Progenitor cell of endocrine pancreas (in vitro differentiated cells): ENCODE measurements at regions not wholly inside any gene's neighbourhood (a gene's known extent, or its start where the extent isn't known, plus 50 kb on each side); places are given as distances from the start of the nearest gene placed in this dataset.
"Not testable (repeated sequence)": the region's sequence is repeated elsewhere in the genome, so short reads cannot be mapped to it uniquely, and the experiment has no call there.

Experiments
- DNase-seq: peaks from one replicate; pipeline ENCODE4 v3.0.0; 2021; ENCODE audit warnings: low spot score; ENCODE audit not compliant: unreplicated experiment
- H3K27ac Mint-ChIP-seq: 2 replicates; pipeline ENCODE4 v1.8.0; 2021; ENCODE audit warnings: mild to moderate bottlenecking, moderate library complexity, mixed read lengths
- H3K27me3 Mint-ChIP-seq: 2 replicates; pipeline ENCODE4 v1.8.0; 2021; ENCODE audit warnings: mixed read lengths
- H3K36me3 Mint-ChIP-seq: 2 replicates; pipeline ENCODE4 v1.8.0; 2022; ENCODE audit warnings: mixed read lengths; ENCODE audit not compliant: insufficient read depth
- H3K4me1 Mint-ChIP-seq: 2 replicates; pipeline ENCODE4 v1.8.0; 2021; ENCODE audit warnings: low read depth, mixed read lengths
- H3K4me3 Mint-ChIP-seq: 2 replicates; pipeline ENCODE4 v1.8.0; 2021; ENCODE audit warnings: low read depth, mild to moderate bottlenecking, moderate library complexity, mixed read lengths
- H3K9me3 Mint-ChIP-seq: 2 replicates; pipeline ENCODE4 v1.8.0; 2021; ENCODE audit warnings: low read depth, mixed read lengths
- CTCF ChIP-seq: fragments of 200-600 bp; sonication (generic); IDR thresholded peaks from one replicate; pipeline ENCODE4 v1.5.0; 2021; ENCODE audit warnings: antibody characterized with exemption, mild to moderate bottlenecking; ENCODE audit not compliant: unreplicated experiment

GRCh38 chr9:30597608-30598007 is 1786.8 kb upstream of the ACO1 start:
- DNase-seq, result no peak
- Mint-ChIP-seq H3K27me3 (no peaks in the 10 kb centered on the region), H3K9me3 (no peaks in the 10 kb centered on the region), H3K4me3 (no peak overlapping the region), H3K4me1 (peaks cover 8% of the 10 kb centered on the region), H3K36me3 (no peaks in the 10 kb centered on the region), H3K27ac (no peak overlapping the region)
- TF ChIP-seq CTCF, result no peak

DNA sequence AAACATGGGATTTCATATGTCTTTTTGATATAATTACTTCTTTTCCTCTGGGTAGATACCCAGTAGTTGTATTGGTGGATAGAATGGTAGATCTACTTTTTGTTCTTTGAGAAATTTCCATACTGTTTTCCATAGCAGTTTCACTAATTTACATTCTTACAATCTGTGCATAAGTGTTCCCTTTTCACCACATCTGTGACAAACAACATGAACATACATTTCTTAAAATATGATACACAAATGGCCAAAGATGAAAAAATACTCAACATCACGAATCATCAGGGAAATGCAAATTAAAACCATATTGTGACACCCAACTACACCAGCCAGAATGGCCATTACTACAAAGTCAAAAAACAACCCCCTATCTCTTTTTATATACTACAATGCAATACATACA is 1778.5 kb upstream of the ACO1 start:
- Mint-ChIP-seq H3K27me3 (no peaks in the 10 kb centered on the region), H3K4me1 (peaks cover 3% of the 10 kb centered on the region), H3K4me3 (no peak overlapping the region), H3K27ac (no peak overlapping the region), H3K9me3 (peaks cover 3% of the 10 kb centered on the region), H3K36me3 (no peaks in the 10 kb centered on the region)
- TF ChIP-seq CTCF, result no peak
- DNase-seq, result no peak

DNA sequence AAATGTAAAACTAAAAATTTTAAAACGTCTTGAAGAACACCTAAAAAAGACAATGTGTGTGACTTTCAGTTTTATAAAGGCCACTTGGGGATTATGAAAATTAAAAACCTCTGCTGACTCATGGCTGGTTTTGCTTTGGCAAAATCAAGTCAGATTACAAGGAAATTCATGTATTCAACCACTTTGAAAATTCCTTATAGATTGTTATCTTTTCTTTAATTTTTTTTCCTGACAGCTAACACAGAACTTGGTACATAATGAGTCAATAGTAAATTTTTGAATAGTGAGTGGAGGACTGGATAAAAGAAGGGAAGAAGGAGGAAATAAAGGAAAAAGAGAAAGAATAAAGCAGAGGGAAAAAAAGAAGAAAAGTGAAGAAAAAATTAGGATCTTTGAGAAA is 1774.7 kb upstream of the ACO1 start:
- Mint-ChIP-seq H3K4me1 (no peaks in the 10 kb centered on the region), H3K9me3 (no peaks in the 10 kb centered on the region), H3K4me3 (no peak overlapping the region), H3K27ac (no peak overlapping the region), H3K27me3 (no peaks in the 10 kb centered on the region), H3K36me3 (no peaks in the 10 kb centered on the region)
- DNase-seq, result no peak
- no peak for TF ChIP-seq CTCF

- not testable (repeated sequence) for DNase-seq, H3K4me1 Mint-ChIP-seq, H3K9me3 Mint-ChIP-seq, H3K27ac Mint-ChIP-seq, H3K36me3 Mint-ChIP-seq, H3K4me3 Mint-ChIP-seq, H3K27me3 Mint-ChIP-seq
These were observed 1767.7 kb upstream of the ACO1 start for GRCh38 chr9:30616782-30617181.

DNA sequence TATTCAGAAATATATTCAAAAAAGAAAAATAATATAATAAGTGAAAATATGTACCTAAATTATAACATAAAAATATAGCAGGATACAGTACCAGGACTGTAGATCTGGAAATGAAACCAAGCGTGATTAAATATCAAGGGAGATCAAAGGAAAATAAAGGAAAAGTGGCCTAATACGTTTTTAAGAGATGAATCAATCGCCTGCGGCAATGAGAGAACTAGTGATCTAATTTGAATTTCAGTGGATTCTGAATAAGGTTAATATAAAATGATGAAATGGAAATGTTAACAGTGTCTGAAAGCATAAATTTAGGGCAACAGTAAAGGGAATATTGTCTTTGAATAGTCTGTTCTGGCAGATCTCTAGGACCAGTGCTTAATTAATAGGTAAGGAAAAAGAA is 1761.9 kb upstream of the ACO1 start:
- Mint-ChIP-seq H3K4me3 (no peak overlapping the region), H3K27ac (no peak overlapping the region), H3K27me3 (no peaks in the 10 kb centered on the region), H3K36me3 (no peaks in the 10 kb centered on the region), H3K4me1 (no peaks in the 10 kb centered on the region), H3K9me3 (peaks cover 1% of the 10 kb centered on the region)
- TF ChIP-seq CTCF, result no peak
- DNase-seq, result no peak

DNA sequence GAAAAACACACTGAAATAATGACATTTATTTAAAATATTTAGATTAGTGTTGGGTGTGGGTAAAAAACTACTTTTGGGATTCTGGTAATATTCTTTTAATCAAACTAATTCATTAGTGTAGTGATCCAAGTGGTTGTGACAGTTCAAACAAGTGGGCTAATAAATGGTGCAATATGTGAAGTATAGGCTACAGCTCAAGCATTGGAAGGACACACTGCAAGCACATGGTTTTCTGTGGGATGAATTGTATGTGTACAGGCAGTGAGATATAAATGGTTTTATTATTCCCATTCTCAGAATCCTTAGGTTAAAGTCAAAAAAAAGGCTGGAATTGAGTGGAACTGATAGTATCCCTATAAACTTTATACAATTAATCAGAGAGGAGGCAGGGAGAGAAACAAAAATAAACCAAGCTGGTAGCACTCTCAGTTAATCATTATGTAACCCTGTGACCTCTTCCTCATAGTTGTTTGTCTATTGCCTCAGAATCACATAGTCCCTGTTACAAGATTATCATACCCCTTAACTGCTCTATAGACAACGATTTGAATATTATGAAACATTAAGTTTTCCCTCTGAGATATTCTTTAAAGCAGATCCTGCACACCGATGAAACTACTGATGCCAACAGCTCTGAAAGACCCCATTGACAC is 1755.4 kb upstream of the ACO1 start:
- TF ChIP-seq CTCF, result no peak
- H3K36me3 Mint-ChIP-seq, result no peaks in the 10 kb centered on the region
- H3K9me3 Mint-ChIP-seq, result no peaks in the 10 kb centered on the region
- H3K27me3 Mint-ChIP-seq, result no peaks in the 10 kb centered on the region
- no peak overlapping the region for H3K4me3 Mint-ChIP-seq
- peaks cover 23% of the 10 kb centered on the region for H3K4me1 Mint-ChIP-seq
- no peak for DNase-seq
- H3K27ac Mint-ChIP-seq, result no peak overlapping the region
